GM12878 (cell line): ENCODE measurements at regions not wholly inside any gene's neighbourhood (a gene's known extent, or its start where the extent isn't known, plus 50 kb on each side); places are given as distances from the start of the nearest gene placed in this dataset.

Experiments used
- ATAC-seq: fragments of 200-7000 bp; cut with Tn5 transposase; 3 replicates; pipeline ENCODE4 v1.9.1; 2020; ENCODE audit warnings: mild to moderate bottlenecking, moderate library complexity
- BruUV-seq: library from RNA; stranded (reverse); fragments of 400-500 nt; replicated peaks from 2 replicates; lab custom pipeline; 2021; lab: Mats Ljungman, UMichigan
- CTCF ChIA-PET: fragments of 300-600 bp; sonication (Branson Sonifier 250); formaldehyde crosslinking; extraction: SDS; loops from one replicate; lab custom pipeline; 2021; ENCODE audit warnings: inconsistent platforms; lab: Yijun Ruan, JAX
- POLR2A ChIA-PET: fragments of 350-600 bp; formaldehyde crosslinking; extraction: SDS; loops from one replicate; lab custom pipeline; 2021; ENCODE audit warnings: inconsistent platforms; lab: Charles Lee
- RAD21 ChIA-PET: fragments of 300-600 bp; sonication (Branson Sonifier 250); formaldehyde crosslinking; loops from one replicate; lab custom pipeline; 2023; ENCODE audit warnings: antibody characterized with exemption; ENCODE audit not compliant: unreplicated experiment; lab: Charles Lee
- SMC1A ChIA-PET: fragments of 300-600 bp; sonication (Branson Sonifier 250); formaldehyde crosslinking; loops from one replicate; lab custom pipeline; 2023; ENCODE audit not compliant: unreplicated experiment, uncharacterized antibody; lab: Charles Lee
- DNase-seq: peaks from one replicate; pipeline ENCODE4 v3.0.0-alpha.2; 2011; ENCODE audit warnings: low read depth, low spot score
- FAIRE-seq: peaks from 3 replicates; lab custom pipeline; 2011; peaks lifted over from hg19 to GRCh38; lab: Jason Lieb, UNC
- H2AFZ ChIP-seq: 2 replicates; pipeline ENCODE4 v1.6.0; 2011; ENCODE audit warnings: low read depth, low read length, control low read depth; ENCODE audit not compliant: control insufficient read depth
- H3K27ac ChIP-seq: 2 replicates; pipeline ENCODE4 v1.5.1; 2011; ENCODE audit warnings: control low read depth; ENCODE audit not compliant: control insufficient read depth, insufficient read depth
- H3K27me3 ChIP-seq, 2 experiments: replicated peaks in 1 of 2; 2 replicates each; pipeline versions ENCODE4 v1.6.0 to v1.6.1; 2011; ENCODE audit warnings: low read length in 1 of 2; ENCODE audit not compliant: control insufficient read depth in 2 of 2, insufficient read depth in 2 of 2
- H3K36me3 ChIP-seq, 2 experiments: 2 replicates each; pipeline ENCODE4 v1.5.1; 2011; ENCODE audit warnings: low read length in 1 of 2; ENCODE audit not compliant: control insufficient read depth in 2 of 2, insufficient read depth in 2 of 2
- H3K4me1 ChIP-seq: 2 replicates; pipeline ENCODE4 v1.6.1; 2011; ENCODE audit warnings: mild to moderate bottlenecking, low read length, moderate library complexity, mixed read lengths; ENCODE audit not compliant: control insufficient read depth, insufficient read depth
- H3K4me2 ChIP-seq: 2 replicates; pipeline ENCODE4 v1.6.0; 2011; ENCODE audit warnings: control low read depth; ENCODE audit not compliant: control insufficient read depth, insufficient read depth
- H3K4me3 ChIP-seq: fragments of 200-600 bp; sonication (generic); 2 replicates; pipeline ENCODE4 v1.5.1; 2016
- H3K79me2 ChIP-seq: 2 replicates; pipeline ENCODE4 v1.6.0; 2011; ENCODE audit warnings: low read length; ENCODE audit not compliant: control insufficient read depth, insufficient read depth
- H3K9ac ChIP-seq: 2 replicates; pipeline ENCODE4 v1.8.0; 2011; ENCODE audit warnings: low read length, control low read depth, mixed read lengths; ENCODE audit not compliant: control insufficient read depth, insufficient read depth
- H3K9me3 ChIP-seq: replicated peaks from 3 replicates; pipeline ENCODE4 v1.5.1; 2011; ENCODE audit warnings: mild to moderate bottlenecking, low read length; ENCODE audit not compliant: control insufficient read depth, insufficient read depth
- H4K20me1 ChIP-seq: 2 replicates; pipeline ENCODE4 v1.6.0; 2011; ENCODE audit not compliant: control insufficient read depth, insufficient read depth
- BMI1 ChIP-seq: fragments of 450-650 bp; IDR thresholded peaks from 2 replicates; pipeline ENCODE4 v1.6.1; 2016; ENCODE audit warnings: mild to moderate bottlenecking, moderate library complexity, borderline replicate concordance
- FOXK2 ChIP-seq: fragments of 450-650 bp; IDR thresholded peaks from 2 replicates; pipeline ENCODE4 v1.6.1; 2017; ENCODE audit warnings: mild to moderate bottlenecking, moderate library complexity
- RAD21 ChIP-seq: IDR thresholded peaks from 2 replicates; pipeline ENCODE4 v1.6.1; 2011; ENCODE audit warnings: mild to moderate bottlenecking, low read depth, low read length, moderate library complexity; ENCODE audit not compliant: insufficient read depth
- SMC3 ChIP-seq: IDR thresholded peaks from 2 replicates; pipeline ENCODE4 v1.6.1; 2011; ENCODE audit warnings: low read length, improper control_type of control experiment, borderline replicate concordance
- WGBS: methylation state at CpG from one replicate; pipeline ENCODE4 v1.1.6; 2016; ENCODE audit warnings: low lambda C conversion rate; ENCODE audit not compliant: insufficient replicate concordance, insufficient coverage; ENCODE audit errors: missing lambda C conversion rate; 5-methylcytosine and 5-hydroxymethylcytosine counted together
- in situ Hi-C: fragments of 300-500 bp; cut with MboI; formaldehyde crosslinking; loops from 9 replicates; pipeline ENCODE4 v1.14.3; 2018; ENCODE audit warnings: mixed read lengths
- intact Hi-C: fragments of 100-400 bp; cut with micrococcal nuclease; formaldehyde crosslinking; loops from one replicate; pipeline ENCODE4 v1.14.2; 2022; ENCODE audit not compliant: unreplicated experiment
- TF ChIP-seq, protein P1 (sequence below): IDR thresholded peaks from 2 replicates; pipeline ENCODE4 v1.6.1; 2011; ENCODE audit warnings: low read depth, mild to moderate bottlenecking, low read length, moderate library complexity, borderline replicate concordance; ENCODE audit errors: extremely low read depth
- TF ChIP-seq, protein P2 (sequence below), 3 experiments: IDR thresholded peaks in 2 of 3; conservative IDR thresholded peaks in 1 of 3; 2 replicates each; pipeline ENCODE4 v1.5.1; 2011; ENCODE audit warnings: low read depth in 3 of 3, low read length in 3 of 3, mild to moderate bottlenecking in 3 of 3, control low read depth in 2 of 3, moderate library complexity in 2 of 3, inconsistent platforms in 1 of 3, mixed read lengths in 1 of 3; ENCODE audit not compliant: control insufficient read depth in 2 of 3, insufficient read depth in 1 of 3; ENCODE audit errors: extremely low read depth in 1 of 3
- TF ChIP-seq, protein P3 (sequence below): fragments of 450-650 bp; IDR thresholded peaks from 2 replicates; pipeline ENCODE4 v1.6.1; 2017; ENCODE audit warnings: mild to moderate bottlenecking, moderate library complexity

DNA sequence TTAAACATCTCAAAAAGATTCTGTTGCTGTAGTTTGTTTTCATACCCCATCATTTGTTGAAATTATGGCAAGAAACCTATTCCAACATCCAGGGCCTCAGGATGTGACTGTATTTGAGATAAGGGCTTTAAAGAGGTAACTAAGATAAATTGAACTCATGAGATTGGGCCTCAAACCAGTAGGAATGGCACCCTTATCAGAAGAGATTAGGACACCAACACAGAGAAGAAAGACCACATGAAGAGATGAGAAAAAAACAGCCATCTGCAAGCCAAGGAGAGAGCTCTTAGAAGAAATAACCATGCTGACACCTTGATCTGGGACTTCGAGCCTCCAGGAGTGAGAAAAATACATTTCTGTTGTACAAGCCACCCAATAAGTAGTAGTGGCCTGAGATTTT lies 157.7 kb downstream of the CGGBP1 start:
- ChIA-PET POLR2A (no interaction called here), CTCF (no interaction called here), SMC1A (no interaction called here), RAD21 (no interaction called here)
- intact Hi-C loops (loop anchor here (5.0 kb wide), 1 partner anchor 276 kb away; no protein-coding TSS in a partner anchor), in situ Hi-C loops (no loop called here)
- Histone ChIP-seq H3K4me3 (no peak overlapping the region), H4K20me1 (no peaks in the 10 kb centered on the region), H3K4me1 (no peaks in the 10 kb centered on the region), H3K27ac (no peak overlapping the region), H3K27me3 (no peaks in the 10 kb centered on the region), H3K79me2 (no peaks in the 10 kb centered on the region), H3K9ac (no peak overlapping the region), H3K9me3 (no peaks in the 10 kb centered on the region), H3K4me2 (no peak overlapping the region), H2AFZ (no peak overlapping the region), H3K36me3 (no peaks in the 10 kb centered on the region)
- ATAC-seq (no peak), DNase-seq (no peak), FAIRE-seq (no peak)
- TF ChIP-seq, protein P1, sequence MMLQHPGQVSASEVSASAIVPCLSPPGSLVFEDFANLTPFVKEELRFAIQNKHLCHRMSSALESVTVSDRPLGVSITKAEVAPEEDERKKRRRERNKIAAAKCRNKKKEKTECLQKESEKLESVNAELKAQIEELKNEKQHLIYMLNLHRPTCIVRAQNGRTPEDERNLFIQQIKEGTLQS = no peak
- no peak for TF ChIP-seq BMI1
- BruUV-seq = no TSS peak
- WGBS = 22% methylated on average over 1 of the region's 1 CpG

DNA sequence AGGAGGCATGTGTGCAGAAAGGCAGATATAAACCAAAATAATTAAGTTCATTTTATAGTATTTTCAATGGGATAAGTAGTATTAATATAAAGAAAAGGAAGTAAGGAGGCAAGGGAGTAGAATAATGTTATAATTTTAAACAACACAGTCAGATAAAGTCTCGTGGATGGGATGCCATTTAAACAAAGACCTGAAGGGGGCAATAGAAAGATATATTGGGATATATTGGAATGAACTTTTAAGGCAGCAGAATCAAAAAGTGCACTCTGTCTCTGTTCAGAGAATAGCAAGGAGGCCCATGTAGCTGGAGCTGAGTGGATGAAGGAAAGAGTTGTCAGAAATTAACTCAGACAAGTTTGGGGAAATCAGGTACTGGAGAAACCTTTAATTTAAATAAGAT lies 158.7 kb downstream of the CGGBP1 start:
- Histone ChIP-seq H3K4me3 (no peak overlapping the region), H3K79me2 (no peaks in the 10 kb centered on the region), H3K9ac (no peak overlapping the region), H3K27me3 (no peaks in the 10 kb centered on the region), H3K9me3 (no peaks in the 10 kb centered on the region), H2AFZ (no peak overlapping the region), H4K20me1 (no peaks in the 10 kb centered on the region), H3K27ac (no peak overlapping the region), H3K4me2 (no peak overlapping the region), H3K4me1 (no peaks in the 10 kb centered on the region), H3K36me3 (no peaks in the 10 kb centered on the region)
- SMC1A ChIA-PET = no interaction called here
- BruUV-seq = no TSS peak
- DNase-seq (no peak), ATAC-seq (peak; percentile 49), FAIRE-seq (no peak)
- CTCF ChIA-PET = interaction anchor here (1.2 kb wide), 1 partner anchor 132 kb away, joined by 3 read pairs; no protein-coding TSS in a partner anchor
- WGBS = 0% methylated on average over 1 of the region's 1 CpG
- in situ Hi-C loops (no loop called here), intact Hi-C loops (loop anchor here (1.0 to 5.0 kb wide), 2 partner anchors 105 to 277 kb away; no protein-coding TSS in a partner anchor)
- RAD21 ChIA-PET = no interaction called here
- POLR2A ChIA-PET = no interaction called here
- TF ChIP-seq SMC3 (peak; percentile 38; the same call in 1 of the 2 replicates), FOXK2 (no peak), RAD21 (peak; percentile 41; the same call in 1 of the 2 replicates)
- TF ChIP-seq, protein P2, sequence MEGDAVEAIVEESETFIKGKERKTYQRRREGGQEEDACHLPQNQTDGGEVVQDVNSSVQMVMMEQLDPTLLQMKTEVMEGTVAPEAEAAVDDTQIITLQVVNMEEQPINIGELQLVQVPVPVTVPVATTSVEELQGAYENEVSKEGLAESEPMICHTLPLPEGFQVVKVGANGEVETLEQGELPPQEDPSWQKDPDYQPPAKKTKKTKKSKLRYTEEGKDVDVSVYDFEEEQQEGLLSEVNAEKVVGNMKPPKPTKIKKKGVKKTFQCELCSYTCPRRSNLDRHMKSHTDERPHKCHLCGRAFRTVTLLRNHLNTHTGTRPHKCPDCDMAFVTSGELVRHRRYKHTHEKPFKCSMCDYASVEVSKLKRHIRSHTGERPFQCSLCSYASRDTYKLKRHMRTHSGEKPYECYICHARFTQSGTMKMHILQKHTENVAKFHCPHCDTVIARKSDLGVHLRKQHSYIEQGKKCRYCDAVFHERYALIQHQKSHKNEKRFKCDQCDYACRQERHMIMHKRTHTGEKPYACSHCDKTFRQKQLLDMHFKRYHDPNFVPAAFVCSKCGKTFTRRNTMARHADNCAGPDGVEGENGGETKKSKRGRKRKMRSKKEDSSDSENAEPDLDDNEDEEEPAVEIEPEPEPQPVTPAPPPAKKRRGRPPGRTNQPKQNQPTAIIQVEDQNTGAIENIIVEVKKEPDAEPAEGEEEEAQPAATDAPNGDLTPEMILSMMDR (IDR thresholded peaks at IDR 0.05 in 2 of 3, conservative IDR thresholded peaks at IDR 0.05 in 1 of 3; ENCODE audit: control insufficient read depth in 2 of 3, extremely low read depth in 1 of 3, insufficient read depth in 1 of 3, low read depth in 3 of 3, low read length in 3 of 3) = peak; percentile 6 to 30 (median 15); a peak in 1 of 6 replicates
- TF ChIP-seq, protein P3, sequence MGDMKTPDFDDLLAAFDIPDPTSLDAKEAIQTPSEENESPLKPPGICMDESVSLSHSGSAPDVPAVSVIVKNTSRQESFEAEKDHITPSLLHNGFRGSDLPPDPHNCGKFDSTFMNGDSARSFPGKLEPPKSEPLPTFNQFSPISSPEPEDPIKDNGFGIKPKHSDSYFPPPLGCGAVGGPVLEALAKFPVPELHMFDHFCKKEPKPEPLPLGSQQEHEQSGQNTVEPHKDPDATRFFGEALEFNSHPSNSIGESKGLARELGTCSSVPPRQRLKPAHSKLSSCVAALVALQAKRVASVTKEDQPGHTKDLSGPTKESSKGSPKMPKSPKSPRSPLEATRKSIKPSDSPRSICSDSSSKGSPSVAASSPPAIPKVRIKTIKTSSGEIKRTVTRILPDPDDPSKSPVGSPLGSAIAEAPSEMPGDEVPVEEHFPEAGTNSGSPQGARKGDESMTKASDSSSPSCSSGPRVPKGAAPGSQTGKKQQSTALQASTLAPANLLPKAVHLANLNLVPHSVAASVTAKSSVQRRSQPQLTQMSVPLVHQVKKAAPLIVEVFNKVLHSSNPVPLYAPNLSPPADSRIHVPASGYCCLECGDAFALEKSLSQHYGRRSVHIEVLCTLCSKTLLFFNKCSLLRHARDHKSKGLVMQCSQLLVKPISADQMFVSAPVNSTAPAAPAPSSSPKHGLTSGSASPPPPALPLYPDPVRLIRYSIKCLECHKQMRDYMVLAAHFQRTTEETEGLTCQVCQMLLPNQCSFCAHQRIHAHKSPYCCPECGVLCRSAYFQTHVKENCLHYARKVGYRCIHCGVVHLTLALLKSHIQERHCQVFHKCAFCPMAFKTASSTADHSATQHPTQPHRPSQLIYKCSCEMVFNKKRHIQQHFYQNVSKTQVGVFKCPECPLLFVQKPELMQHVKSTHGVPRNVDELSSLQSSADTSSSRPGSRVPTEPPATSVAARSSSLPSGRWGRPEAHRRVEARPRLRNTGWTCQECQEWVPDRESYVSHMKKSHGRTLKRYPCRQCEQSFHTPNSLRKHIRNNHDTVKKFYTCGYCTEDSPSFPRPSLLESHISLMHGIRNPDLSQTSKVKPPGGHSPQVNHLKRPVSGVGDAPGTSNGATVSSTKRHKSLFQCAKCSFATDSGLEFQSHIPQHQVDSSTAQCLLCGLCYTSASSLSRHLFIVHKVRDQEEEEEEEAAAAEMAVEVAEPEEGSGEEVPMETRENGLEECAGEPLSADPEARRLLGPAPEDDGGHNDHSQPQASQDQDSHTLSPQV = no peak
